ENCODE measurements at regions not wholly inside any gene's neighbourhood (a gene's known extent, or its start where the extent isn't known, plus 50 kb on each side); places are given as distances from the start of the nearest gene placed in this dataset.

GRCh38 chr2:107407974-107408373, 418.7 kb upstream of the RGPD4 start:
- H2AFZ ChIP-seq (ENCODE audit: low read length), result no peak overlapping the region
- no peaks in the 10 kb centered on the region for H3K79me2 ChIP-seq (ENCODE audit: insufficient read depth, low read length)
- Mint-ChIP-seq H3K27me3 (ENCODE audit: low read depth) (no peaks in the 10 kb centered on the region), H3K36me3 (ENCODE audit: insufficient read depth in 1 of 3, low read depth in 3 of 3) (no peaks in the 10 kb centered on the region), H3K27ac (peak overlapping the region in 1 of 3 experiments; percentile 10; a peak in 1 of 7 replicates), H3K4me3 (no peak overlapping the region), H3K4me1 (no peaks in the 10 kb centered on the region), H3K9me3 (peaks cover 0 to 2% of the 10 kb centered on the region in 2 experiments; a peak in 1 of 5 replicates)
- H2BK15ac ChIP-seq (ENCODE audit: low read depth, low read length), result no peak overlapping the region
- H4K5ac ChIP-seq (ENCODE audit: insufficient read length, low read depth, low read length), result no peak overlapping the region
- no peaks in the 10 kb centered on the region for H3K27me3 ChIP-seq (ENCODE audit: insufficient read depth, low read length)
- no peak overlapping the region for H3K4ac ChIP-seq (ENCODE audit: low read depth, low read length)
- H3K79me1 ChIP-seq (ENCODE audit: insufficient read depth, low read depth, low read length, poor library complexity, severe bottlenecking), result no peaks in the 10 kb centered on the region
- H3K9me3 ChIP-seq (ENCODE audit: control insufficient read depth, low read depth, low read length), result no peaks in the 10 kb centered on the region
- no peak overlapping the region for H3K23ac ChIP-seq (ENCODE audit: insufficient read length, low read depth, low read length)
- H4K91ac ChIP-seq (ENCODE audit: insufficient read length, low read depth, low read length), result no peak overlapping the region
- no peak overlapping the region for H3K9ac ChIP-seq (ENCODE audit: extremely low read depth, insufficient read length, low read length)
- H2BK120ac ChIP-seq (ENCODE audit: low read depth, low read length, poor library complexity, severe bottlenecking), result no peak overlapping the region
- no peaks in the 10 kb centered on the region for H3K23me2 ChIP-seq (ENCODE audit: insufficient read length, low read depth, low read length, poor library complexity, severe bottlenecking)
- H2BK20ac ChIP-seq (ENCODE audit: low read depth, low read length, poor library complexity, severe bottlenecking), result no peak overlapping the region
- no peak overlapping the region for H3K18ac ChIP-seq (ENCODE audit: insufficient read length, low read depth, low read length)
- no peak overlapping the region for H3K56ac ChIP-seq (ENCODE audit: insufficient read length, low read depth, low read length)
- no peak overlapping the region for H2AK5ac ChIP-seq (ENCODE audit: insufficient read length, low read length)
- H3K14ac ChIP-seq (ENCODE audit: insufficient read depth, low read length), result no peak overlapping the region
- H2BK12ac ChIP-seq (ENCODE audit: insufficient read length, low read depth, low read length), result no peak overlapping the region
- H3K4me2 ChIP-seq (ENCODE audit: insufficient read depth, insufficient read length, low read length), result no peak overlapping the region
- no peak overlapping the region for H3K27ac ChIP-seq (ENCODE audit: insufficient read length, low read depth, low read length)
- H3T11ph ChIP-seq (ENCODE audit: low read length), result no peak overlapping the region
- no peaks in the 10 kb centered on the region for H3K4me1 ChIP-seq (ENCODE audit: insufficient read depth, low read length)
- no peak overlapping the region for H2BK5ac ChIP-seq (ENCODE audit: insufficient read length, low read length)
- peaks cover 4% of the 10 kb centered on the region for H4K20me1 ChIP-seq (ENCODE audit: control insufficient read depth, insufficient read depth, insufficient read length)
- no peak for TF ChIP-seq CTCF (conservative IDR thresholded peaks at IDR 0.05)
- no peak for DNase-seq
- no CpG with 5 or more reads among the region's 2 CpGs for WGBS (ENCODE audit: extremely low coverage, insufficient read length, low lambda C conversion rate)
- no peak overlapping the region for H4K8ac ChIP-seq (replicated peaks; ENCODE audit: insufficient read length, low read depth, low read length)

Measured in H9 (cell line).